ENCODE measurements at regions not wholly inside any gene's neighbourhood (a gene's known extent, or its start where the extent isn't known, plus 50 kb on each side); places are given as distances from the start of the nearest gene placed in this dataset.
A peak's percentile ranks its signal among the peaks of the same experiment; 100 is the strongest.
"Not testable (repeated sequence)": the region's sequence is repeated elsewhere in the genome, so short reads cannot be mapped to it uniquely, and the experiment has no call there.

- WGBS, 4 donors: 81 to 92% (median 89%) methylated on average over 5 of the region's 5 CpGs
- Histone ChIP-seq H3K9me3 (peaks cover 0 to 2% (median 0%) of the 10 kb centered on the region in 12 donors), H3K36me3 (no peaks in the 10 kb centered on the region), H3K4me1 (peaks cover 0 to 43% (median 0%) of the 10 kb centered on the region in 12 donors), H3K27me3 (no peaks in the 10 kb centered on the region), H3K4me3 (no peak overlapping the region), H3K27ac (peak overlapping the region in 1 of 12 donors; percentile 81)
- TF ChIP-seq CTCF (IDR thresholded peaks at IDR 0.05): no peak
- no peak for TF ChIP-seq POLR2A (IDR thresholded peaks at IDR 0.05)
- intact Hi-C loops (cut with DNase I): no loop called here
- ATAC-seq: no peak
- DNase-seq: no peak
Measured at GRCh38 chr12:92233346-92234015, 87.8 kb upstream of the BTG1 start.

- H3K27me3 ChIP-seq; H3K36me3 ChIP-seq; intact Hi-C loops (cut with DNase I); DNase-seq; H3K9me3 ChIP-seq; H3K4me3 ChIP-seq: not testable (repeated sequence)
- H3K4me1 ChIP-seq: peaks cover 0 to 35% (median 0%) of the 10 kb centered on the region in 12 donors
- WGBS, 4 donors: 68 to 86% methylated on average over 1 to 2 of the region's 2 CpGs; no CpG with 5 or more reads in 2 of the 4 donors
- peak in 2 of 4 donors; percentile 51 to 60 for ATAC-seq
- peak overlapping the region in 1 of 12 donors; percentile 81 for H3K27ac ChIP-seq
Measured at GRCh38 chr12:92232371-92232932, 86.8 kb upstream of the BTG1 start.

- H3K36me3 ChIP-seq; H3K9me3 ChIP-seq; intact Hi-C loops (cut with DNase I); DNase-seq; H3K4me3 ChIP-seq; H3K27me3 ChIP-seq: not testable (repeated sequence)
- Histone ChIP-seq H3K4me1 (peaks cover 0 to 33% (median 0%) of the 10 kb centered on the region in 12 donors), H3K27ac (peak overlapping the region in 1 of 12 donors; percentile 50)
- 57 to 72% (median 67%) methylated on average over 3 of the region's 3 CpGs for WGBS, 4 donors
- ATAC-seq: peak in 3 of 4 donors; percentile 47 to 81 (median 77)
Measured at GRCh38 chr12:92231945-92232344, 86.3 kb upstream of the BTG1 start.

GRCh38 chr12:92231532-92231931, 85.9 kb upstream of the BTG1 start:
- H3K36me3 ChIP-seq; DNase-seq; intact Hi-C loops (cut with DNase I); H3K9me3 ChIP-seq; H3K4me3 ChIP-seq; H3K27me3 ChIP-seq: not testable (repeated sequence)
- peak in 2 of 4 donors; percentile 49 to 72 for ATAC-seq
- H3K4me1 ChIP-seq: peaks cover 0 to 33% (median 0%) of the 10 kb centered on the region in 12 donors
- 40 to 67% (median 61%) methylated on average over 1 to 2 of the region's 2 CpGs for WGBS, 4 donors
- H3K27ac ChIP-seq: peak overlapping the region in 2 of 12 donors; percentile 6 to 76

GRCh38 chr12:92229381-92229780, 83.7 kb upstream of the BTG1 start:
- WGBS, 4 donors: 99 to 100% (median 100%) methylated on average over 2 of the region's 2 CpGs
- Histone ChIP-seq H3K4me3 (no peak overlapping the region), H3K36me3 (no peaks in the 10 kb centered on the region), H3K4me1 (peaks cover 0 to 29% (median 0%) of the 10 kb centered on the region in 12 donors), H3K9me3 (peaks cover 0 to 2% (median 0%) of the 10 kb centered on the region in 12 donors), H3K27me3 (no peaks in the 10 kb centered on the region), H3K27ac (no peak overlapping the region)
- DNase-seq (no peak), ATAC-seq (no peak)
- intact Hi-C loops (cut with DNase I): loop anchor here in 1 of 10 donors (5.0 kb wide), 1 partner anchor 82 kb away; the partner anchor contains the start of gene BTG1
- TF ChIP-seq POLR2A (IDR thresholded peaks at IDR 0.05): no peak
- no peak for TF ChIP-seq CTCF (IDR thresholded peaks at IDR 0.05)

All from heart left ventricle (tissue), 16 donors.